MM.1S (cell line): ENCODE measurements at regions not wholly inside any gene's neighbourhood (a gene's known extent, or its start where the extent isn't known, plus 50 kb on each side); places are given as distances from the start of the nearest gene placed in this dataset.

Source experiments
- DNase-seq: peaks from one replicate; pipeline ENCODE4 v3.0.0-alpha.2; 2015
- H2AFZ ChIP-seq: fragments of 300-600 bp; sonication (generic); 2 replicates; pipeline ENCODE4 v1.6.0; 2016; ENCODE audit warnings: antibody characterized with exemption, low read length
- H3F3A ChIP-seq: fragments of 300-600 bp; sonication (generic); 2 replicates; pipeline ENCODE4 v1.6.1; 2016; ENCODE audit warnings: mild to moderate bottlenecking, antibody characterized with exemption, low read length, moderate library complexity, mixed read lengths; ENCODE audit not compliant: insufficient read depth
- H3K27ac ChIP-seq: fragments of 300-600 bp; sonication (generic); 2 replicates; pipeline ENCODE4 v1.5.1; 2016; ENCODE audit warnings: mild to moderate bottlenecking, low read length
- H3K27me3 ChIP-seq: fragments of 300-600 bp; sonication (generic); replicated peaks from 2 replicates; pipeline ENCODE4 v1.6.0; 2016; ENCODE audit warnings: low read length; ENCODE audit not compliant: insufficient read depth
- H3K36me3 ChIP-seq: fragments of 300-600 bp; sonication (generic); replicated peaks from 2 replicates; pipeline ENCODE4 v1.6.1; 2016; ENCODE audit warnings: mild to moderate bottlenecking, low read length, mixed read lengths; ENCODE audit not compliant: insufficient read depth
- H3K4me1 ChIP-seq: fragments of 300-600 bp; sonication (generic); 2 replicates; pipeline ENCODE4 v1.6.1; 2016; ENCODE audit warnings: low read length, mixed read lengths
- H3K4me2 ChIP-seq: fragments of 300-600 bp; sonication (generic); 2 replicates; pipeline ENCODE4 v1.6.0; 2016; ENCODE audit warnings: low read depth, low read length
- H3K4me3 ChIP-seq: fragments of 300-600 bp; sonication (generic); 2 replicates; pipeline ENCODE4 v1.5.1; 2016; ENCODE audit warnings: low read length, mixed read lengths
- H3K79me2 ChIP-seq: fragments of 300-600 bp; sonication (generic); 2 replicates; pipeline ENCODE4 v1.6.1; 2016; ENCODE audit warnings: mixed run types, low read length, mixed read lengths
- H3K9ac ChIP-seq: fragments of 300-600 bp; sonication (generic); 2 replicates; pipeline ENCODE4 v1.6.1; 2016; ENCODE audit warnings: low read length, mixed read lengths
- H3K9me2 ChIP-seq: fragments of 300-600 bp; sonication (generic); replicated peaks from 2 replicates; pipeline ENCODE4 v1.6.1; 2016; ENCODE audit warnings: mild to moderate bottlenecking, low read length, mixed read lengths; ENCODE audit not compliant: insufficient read depth
- H3K9me3 ChIP-seq: fragments of 300-600 bp; sonication (generic); replicated peaks from 2 replicates; pipeline ENCODE4 v1.6.1; 2016; ENCODE audit warnings: mild to moderate bottlenecking, low read length, mixed read lengths; ENCODE audit not compliant: insufficient read depth
- H4K20me1 ChIP-seq: fragments of 300-600 bp; sonication (generic); 2 replicates; pipeline ENCODE4 v1.6.1; 2016; ENCODE audit warnings: mild to moderate bottlenecking, low read length, moderate library complexity, mixed read lengths; ENCODE audit not compliant: insufficient read depth
- CTCF ChIP-seq: fragments of 300-600 bp; sonication (generic); IDR thresholded peaks from 2 replicates; pipeline ENCODE4 v1.5.1; 2016; ENCODE audit warnings: antibody characterized with exemption, low read length, mixed read lengths
- EZH2 ChIP-seq: fragments of 300-600 bp; sonication (generic); optimal IDR thresholded peaks from 2 replicates; pipeline ENCODE3; 2017; ENCODE audit warnings: low read depth, mild to moderate bottlenecking, antibody characterized with exemption, low read length, mixed read lengths
- EZH2phosphoT487 ChIP-seq: fragments of 300-600 bp; sonication (generic); IDR thresholded peaks from 2 replicates; pipeline ENCODE4 v1.6.1; 2018; ENCODE audit warnings: antibody characterized with exemption, low read length

GRCh38 chr11:95502522-95502921 is 271.5 kb upstream of the SESN3 start:
- Histone ChIP-seq H4K20me1 (no peaks in the 10 kb centered on the region), H3K9ac (no peak overlapping the region), H3K9me2 (no peaks in the 10 kb centered on the region), H3K36me3 (no peaks in the 10 kb centered on the region), H3K4me3 (no peak overlapping the region), H3K4me2 (no peak overlapping the region), H3K27ac (no peak overlapping the region), H2AFZ (no peak overlapping the region), H3K9me3 (no peaks in the 10 kb centered on the region), H3K4me1 (0 out of 2 replicates have a peak, but pooled peaks cover 7% of the 10 kb centered on the region), H3F3A (no peaks in the 10 kb centered on the region), H3K27me3 (peaks cover 36% of the 10 kb centered on the region), H3K79me2 (no peaks in the 10 kb centered on the region)
- no peak for DNase-seq
- TF ChIP-seq CTCF (no peak), EZH2phosphoT487 (no peak), EZH2 (no peak)

GRCh38 chr11:95501761-95502266 is 270.8 kb upstream of the SESN3 start:
- no peak overlapping the region for H3K27ac ChIP-seq
- no peaks in the 10 kb centered on the region for H3K9me3 ChIP-seq
- no peaks in the 10 kb centered on the region for H3K9me2 ChIP-seq
- no peak overlapping the region for H3K4me3 ChIP-seq
- H4K20me1 ChIP-seq, result no peaks in the 10 kb centered on the region
- H3K27me3 ChIP-seq, result peaks cover 29% of the 10 kb centered on the region
- no peaks in the 10 kb centered on the region for H3K36me3 ChIP-seq
- H3K9ac ChIP-seq, result no peak overlapping the region
- no peaks in the 10 kb centered on the region for H3F3A ChIP-seq
- no peaks in the 10 kb centered on the region for H3K79me2 ChIP-seq
- H3K4me2 ChIP-seq, result no peak overlapping the region
- no peak for DNase-seq
- H3K4me1 ChIP-seq, result 0 out of 2 replicates have a peak, but pooled peaks cover 7% of the 10 kb centered on the region
- TF ChIP-seq CTCF (no peak), EZH2phosphoT487 (no peak), EZH2 (no peak)
- no peak overlapping the region for H2AFZ ChIP-seq

- Histone ChIP-seq H2AFZ (no peak overlapping the region), H3F3A (no peaks in the 10 kb centered on the region), H3K27me3 (peaks cover 18% of the 10 kb centered on the region), H3K36me3 (no peaks in the 10 kb centered on the region), H4K20me1 (no peaks in the 10 kb centered on the region), H3K9me3 (no peaks in the 10 kb centered on the region), H3K79me2 (no peaks in the 10 kb centered on the region), H3K4me3 (no peak overlapping the region), H3K9me2 (no peaks in the 10 kb centered on the region), H3K4me2 (no peak overlapping the region), H3K9ac (no peak overlapping the region), H3K27ac (no peak overlapping the region), H3K4me1 (no peaks in the 10 kb centered on the region)
- no peak for TF ChIP-seq EZH2
- TF ChIP-seq CTCF, result no peak
- TF ChIP-seq EZH2phosphoT487, result no peak
- peak; percentile 14 for DNase-seq
Observed at GRCh38 chr11:95500466-95500865, 269.5 kb upstream of the SESN3 start.
